Hepatocyte (in vitro differentiated cells): ENCODE measurements at regions not wholly inside any gene's neighbourhood (a gene's known extent, or its start where the extent isn't known, plus 50 kb on each side); places are given as distances from the start of the nearest gene placed in this dataset.
A peak's percentile ranks its signal among the peaks of the same experiment; 100 is the strongest.

Source experiments
- EZH2phosphoT487 ChIP-seq: fragments of 200-600 bp; sonication (generic); IDR thresholded peaks from one replicate; pipeline ENCODE4 v1.6.1; 2018; ENCODE audit warnings: antibody characterized with exemption, mild to moderate bottlenecking, low read depth, moderate library complexity; ENCODE audit not compliant: unreplicated experiment, severe bottlenecking
- TF ChIP-seq, protein P1 (sequence below): fragments of 200-600 bp; sonication (generic); IDR thresholded peaks from 2 replicates; pipeline ENCODE4 v1.5.1; 2016; ENCODE audit warnings: antibody characterized with exemption, mild to moderate bottlenecking; ENCODE audit not compliant: poor library complexity

DNA sequence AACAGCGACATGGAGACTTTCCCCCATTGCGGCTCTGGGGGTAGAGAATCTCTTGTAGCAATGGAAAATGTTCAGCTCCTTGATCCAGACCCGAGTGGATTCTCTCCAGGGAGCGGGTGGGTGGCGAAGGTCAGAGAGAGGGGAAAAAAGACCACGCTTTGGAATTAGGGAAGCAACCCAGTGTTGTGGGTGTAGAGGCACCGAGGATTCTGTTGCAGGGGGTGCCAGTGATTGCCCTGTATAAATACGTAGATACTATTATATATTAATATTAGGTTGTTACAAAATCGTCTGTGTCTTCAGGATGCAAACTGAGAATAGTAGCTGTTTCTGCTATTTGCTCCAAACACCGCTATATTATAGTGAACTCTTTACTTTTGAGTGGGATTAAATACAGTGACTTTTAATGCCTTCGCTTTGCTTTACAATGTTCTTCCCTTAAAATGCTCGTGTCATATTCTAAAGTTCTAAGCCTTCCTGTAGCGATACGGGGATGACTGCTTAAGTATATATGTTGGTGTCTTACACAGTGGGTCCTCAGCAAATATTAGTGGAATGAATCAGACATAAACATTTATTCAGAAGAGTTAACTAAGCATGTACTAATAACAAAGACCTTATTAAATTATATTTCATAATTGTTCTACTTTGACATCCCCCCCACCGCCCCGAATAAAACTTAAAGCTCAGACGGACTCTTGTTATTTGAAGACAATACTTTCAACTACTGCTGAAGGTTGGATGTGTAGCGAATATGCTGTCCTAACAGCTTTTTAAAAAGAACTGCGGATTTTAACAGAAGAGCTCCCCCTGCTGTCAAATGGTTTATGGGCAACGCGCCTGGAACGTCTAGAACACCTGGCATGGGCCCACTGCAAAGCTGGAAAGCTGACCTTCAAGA, 136.4 kb upstream of the KRAS start:
- TF ChIP-seq, protein P1, sequence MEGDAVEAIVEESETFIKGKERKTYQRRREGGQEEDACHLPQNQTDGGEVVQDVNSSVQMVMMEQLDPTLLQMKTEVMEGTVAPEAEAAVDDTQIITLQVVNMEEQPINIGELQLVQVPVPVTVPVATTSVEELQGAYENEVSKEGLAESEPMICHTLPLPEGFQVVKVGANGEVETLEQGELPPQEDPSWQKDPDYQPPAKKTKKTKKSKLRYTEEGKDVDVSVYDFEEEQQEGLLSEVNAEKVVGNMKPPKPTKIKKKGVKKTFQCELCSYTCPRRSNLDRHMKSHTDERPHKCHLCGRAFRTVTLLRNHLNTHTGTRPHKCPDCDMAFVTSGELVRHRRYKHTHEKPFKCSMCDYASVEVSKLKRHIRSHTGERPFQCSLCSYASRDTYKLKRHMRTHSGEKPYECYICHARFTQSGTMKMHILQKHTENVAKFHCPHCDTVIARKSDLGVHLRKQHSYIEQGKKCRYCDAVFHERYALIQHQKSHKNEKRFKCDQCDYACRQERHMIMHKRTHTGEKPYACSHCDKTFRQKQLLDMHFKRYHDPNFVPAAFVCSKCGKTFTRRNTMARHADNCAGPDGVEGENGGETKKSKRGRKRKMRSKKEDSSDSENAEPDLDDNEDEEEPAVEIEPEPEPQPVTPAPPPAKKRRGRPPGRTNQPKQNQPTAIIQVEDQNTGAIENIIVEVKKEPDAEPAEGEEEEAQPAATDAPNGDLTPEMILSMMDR: peak; percentile 90
- no peak for TF ChIP-seq EZH2phosphoT487
